Nephron (organoid): ENCODE measurements at regions not wholly inside any gene's neighbourhood (a gene's known extent, or its start where the extent isn't known, plus 50 kb on each side); places are given as distances from the start of the nearest gene placed in this dataset.

Experiments used
- H3K27ac Mint-ChIP-seq, 3 experiments: 2 replicates each; pipeline ENCODE4 v1.8.0; 2020; ENCODE audit warnings: mixed read lengths in 3 of 3, mild to moderate bottlenecking in 2 of 3, moderate library complexity in 1 of 3
- H3K27me3 Mint-ChIP-seq: 2 replicates; pipeline ENCODE4 v1.8.0; 2021; ENCODE audit warnings: low read depth, mild to moderate bottlenecking, moderate library complexity, mixed read lengths
- H3K36me3 Mint-ChIP-seq: 2 replicates; pipeline ENCODE4 v1.8.0; 2020; ENCODE audit warnings: low read depth, mixed read lengths
- H3K4me1 Mint-ChIP-seq: 2 replicates; pipeline ENCODE4 v1.8.0; 2020; ENCODE audit warnings: mixed read lengths
- H3K4me3 Mint-ChIP-seq, 3 experiments: 2 replicates each; pipeline ENCODE4 v1.8.0; 2020; ENCODE audit warnings: mild to moderate bottlenecking in 3 of 3, mixed read lengths in 3 of 3, moderate library complexity in 2 of 3
- H3K9me3 Mint-ChIP-seq: 2 replicates; pipeline ENCODE4 v1.8.0; 2020; ENCODE audit warnings: mixed read lengths
- CTCF ChIP-seq, 3 experiments: fragments of 200-600 bp; sonication (generic); IDR thresholded peaks; one replicate each; pipeline ENCODE4 v1.5.0; 2021; ENCODE audit warnings: antibody characterized with exemption in 3 of 3; ENCODE audit not compliant: unreplicated experiment in 3 of 3

GRCh38 chr15:95741830-95742229, 588.7 kb upstream of the NR2F2 start:
- no peak for TF ChIP-seq CTCF (IDR thresholded peaks at IDR 0.05; ENCODE audit: unreplicated experiment in 3 of 3)
- peaks cover 3% of the 10 kb centered on the region for H3K27me3 Mint-ChIP-seq
- peak overlapping the region in 1 of 3 experiments; percentile 10 for H3K27ac Mint-ChIP-seq
- no peak overlapping the region for H3K4me3 Mint-ChIP-seq
- H3K4me1 Mint-ChIP-seq: peaks cover 12% of the 10 kb centered on the region
- peaks cover 6% of the 10 kb centered on the region for H3K9me3 Mint-ChIP-seq
- H3K36me3 Mint-ChIP-seq: no peaks in the 10 kb centered on the region

GRCh38 chr15:95742256-95742655, 588.2 kb upstream of the NR2F2 start:
- Mint-ChIP-seq H3K4me1 (peaks cover 12% of the 10 kb centered on the region), H3K36me3 (no peaks in the 10 kb centered on the region), H3K9me3 (peaks cover 2% of the 10 kb centered on the region), H3K27me3 (no peaks in the 10 kb centered on the region), H3K4me3 (no peak overlapping the region), H3K27ac (peak overlapping the region in 1 of 3 experiments; percentile 10)
- no peak for TF ChIP-seq CTCF (IDR thresholded peaks at IDR 0.05; ENCODE audit: unreplicated experiment in 3 of 3)

- no peak for TF ChIP-seq CTCF (IDR thresholded peaks at IDR 0.05; ENCODE audit: unreplicated experiment in 3 of 3)
Observed at GRCh38 chr15:95742836-95743235, 587.7 kb upstream of the NR2F2 start.

GRCh38 chr15:95757171-95757570, 573.3 kb upstream of the NR2F2 start:
- no peak overlapping the region for H3K27ac Mint-ChIP-seq
- H3K36me3 Mint-ChIP-seq: no peaks in the 10 kb centered on the region
- no peak overlapping the region for H3K4me3 Mint-ChIP-seq
- no peaks in the 10 kb centered on the region for H3K27me3 Mint-ChIP-seq
- peaks cover 6% of the 10 kb centered on the region for H3K9me3 Mint-ChIP-seq
- H3K4me1 Mint-ChIP-seq: peaks cover 11% of the 10 kb centered on the region
- no peak for TF ChIP-seq CTCF (IDR thresholded peaks at IDR 0.05; ENCODE audit: unreplicated experiment in 3 of 3)

More at GRCh38 chr15:95742836-95743235, 587.7 kb upstream of the NR2F2 start:
- Mint-ChIP-seq H3K27ac (peak overlapping the region in 1 of 3 experiments; percentile 10), H3K4me1 (peaks cover 12% of the 10 kb centered on the region), H3K9me3 (peaks cover 2% of the 10 kb centered on the region), H3K27me3 (no peaks in the 10 kb centered on the region), H3K36me3 (no peaks in the 10 kb centered on the region), H3K4me3 (no peak overlapping the region)

- Mint-ChIP-seq H3K36me3 (no peaks in the 10 kb centered on the region), H3K27me3 (no peaks in the 10 kb centered on the region), H3K4me1 (peaks cover 18% of the 10 kb centered on the region)
Observed at GRCh38 chr15:95758451-95758850, 572.0 kb upstream of the NR2F2 start.

More at GRCh38 chr15:95758451-95758850, 572.0 kb upstream of the NR2F2 start:
- Mint-ChIP-seq H3K4me3 (no peak overlapping the region), H3K27ac (no peak overlapping the region), H3K9me3 (peaks cover 6% of the 10 kb centered on the region)
- no peak for TF ChIP-seq CTCF (IDR thresholded peaks at IDR 0.05; ENCODE audit: unreplicated experiment in 3 of 3)
